ENCODE measurements at regions not wholly inside any gene's neighbourhood (a gene's known extent, or its start where the extent isn't known, plus 50 kb on each side); places are given as distances from the start of the nearest gene placed in this dataset.
"Not testable (repeated sequence)": the region's sequence is repeated elsewhere in the genome, so short reads cannot be mapped to it uniquely, and the experiment has no call there.

- no peak for DNase-seq (ENCODE audit: extremely low read depth, low read depth)
- no peak for TF ChIP-seq CTCF (IDR thresholded peaks at IDR 0.05; ENCODE audit: low read depth, low read length, missing control alignments)
- no peak overlapping the region for H3K4me3 ChIP-seq (replicated peaks; ENCODE audit: low read depth, low read length)
Measured at GRCh38 chrX:65331371-65331770, 203.2 kb downstream of the LAS1L start.

- no peak for TF ChIP-seq CTCF (IDR thresholded peaks at IDR 0.05; ENCODE audit: low read depth, low read length, missing control alignments)
- no peak for DNase-seq (ENCODE audit: extremely low read depth, low read depth)
- H3K4me3 ChIP-seq (replicated peaks; ENCODE audit: low read depth, low read length) = no peak overlapping the region
Measured at GRCh38 chrX:65300104-65300809, 234.3 kb downstream of the LAS1L start.

- not testable (repeated sequence) for DNase-seq (ENCODE audit: extremely low read depth, low read depth); H3K4me3 ChIP-seq (replicated peaks; ENCODE audit: low read depth, low read length)
Measured at GRCh38 chrX:65282905-65283304, 251.7 kb downstream of the LAS1L start.

- TF ChIP-seq CTCF (IDR thresholded peaks at IDR 0.05; ENCODE audit: low read depth, low read length, missing control alignments) = no peak
- DNase-seq (ENCODE audit: extremely low read depth, low read depth) = no peak
- H3K4me3 ChIP-seq (replicated peaks; ENCODE audit: low read depth, low read length) = no peak overlapping the region
Measured at GRCh38 chrX:65273152-65273551, 261.4 kb downstream of the LAS1L start.

- DNase-seq (ENCODE audit: extremely low read depth, low read depth) = no peak
- no peak overlapping the region for H3K4me3 ChIP-seq (replicated peaks; ENCODE audit: low read depth, low read length)
- no peak for TF ChIP-seq CTCF (IDR thresholded peaks at IDR 0.05; ENCODE audit: low read depth, low read length, missing control alignments)
Measured at GRCh38 chrX:65266482-65266881, 268.1 kb downstream of the LAS1L start.

- H3K4me3 ChIP-seq (replicated peaks; ENCODE audit: low read depth, low read length) = no peak overlapping the region
- no peak for TF ChIP-seq CTCF (IDR thresholded peaks at IDR 0.05; ENCODE audit: low read depth, low read length, missing control alignments)
- DNase-seq (ENCODE audit: extremely low read depth, low read depth) = no peak
Measured at GRCh38 chrX:65253817-65254216, 277.6 kb upstream of the ZC4H2 start.

GRCh38 chrX:65241059-65241721 lies 264.9 kb upstream of the ZC4H2 start:
- H3K4me3 ChIP-seq (replicated peaks; ENCODE audit: low read depth, low read length) = no peak overlapping the region
- TF ChIP-seq CTCF (IDR thresholded peaks at IDR 0.05; ENCODE audit: low read depth, low read length, missing control alignments) = no peak
- DNase-seq (ENCODE audit: extremely low read depth, low read depth) = no peak

Measured in HFF-Myc (cell line).